HG02973 (cell line): ENCODE measurements at regions not wholly inside any gene's neighbourhood (a gene's known extent, or its start where the extent isn't known, plus 50 kb on each side); places are given as distances from the start of the nearest gene placed in this dataset.
A peak's percentile ranks its signal among the peaks of the same experiment; 100 is the strongest.
"Not testable (repeated sequence)": the region's sequence is repeated elsewhere in the genome, so short reads cannot be mapped to it uniquely, and the experiment has no call there.

Experiments used
- ATAC-seq: cut with Tn5 transposase; IDR thresholded peaks from one replicate; pipeline ENCODE4 v1.9.1; 2021; ENCODE audit warnings: moderate library complexity; ENCODE audit not compliant: unreplicated experiment

GRCh38 chr10:26621243-26621888, 76.1 kb upstream of the PDSS1 start:
- no peak for ATAC-seq

GRCh38 chr10:26621889-26622711, 75.4 kb upstream of the PDSS1 start:
- ATAC-seq, result no peak

DNA sequence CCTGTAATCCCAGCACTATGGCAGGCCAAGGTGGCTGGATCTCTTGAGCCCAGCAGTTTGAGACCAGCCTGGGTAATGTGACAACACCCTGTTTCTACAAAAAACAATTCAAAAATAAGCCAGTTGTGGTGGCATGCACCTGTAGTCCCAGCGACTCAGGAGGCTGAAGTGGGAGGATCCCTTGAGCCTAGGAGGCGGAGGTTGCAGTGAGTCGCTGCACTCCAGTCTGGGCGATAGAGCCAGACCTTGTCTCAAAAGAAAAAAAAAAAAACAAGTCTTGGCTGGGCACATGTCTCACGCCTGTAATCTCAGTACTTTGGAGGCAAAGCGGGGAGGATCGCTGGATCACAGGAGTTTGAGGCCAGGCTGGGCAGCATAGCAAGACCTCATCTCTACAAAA, 74.6 kb upstream of the PDSS1 start:
- ATAC-seq, result no peak

DNA sequence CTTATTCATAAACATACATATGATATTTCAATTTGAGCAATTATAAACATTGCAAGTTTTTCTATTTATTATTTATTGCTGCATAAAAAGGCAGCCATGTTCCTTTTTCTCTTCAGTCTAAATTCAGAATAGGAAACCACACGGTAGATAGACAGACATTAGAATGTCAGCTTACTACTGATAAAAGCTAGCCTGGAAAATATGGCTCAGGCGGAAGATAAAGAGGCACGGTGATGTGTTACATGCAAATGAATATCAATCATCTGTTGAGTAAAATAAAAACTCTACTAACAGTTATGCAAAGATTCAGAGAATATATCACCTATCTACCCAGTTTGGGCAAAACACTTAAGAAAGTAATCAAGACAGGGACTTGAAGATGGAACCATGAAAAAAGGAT, 73.5 kb upstream of the PDSS1 start:
- ATAC-seq, result no peak

GRCh38 chr10:26626066-26626465, 71.4 kb upstream of the PDSS1 start:
- no peak for ATAC-seq

DNA sequence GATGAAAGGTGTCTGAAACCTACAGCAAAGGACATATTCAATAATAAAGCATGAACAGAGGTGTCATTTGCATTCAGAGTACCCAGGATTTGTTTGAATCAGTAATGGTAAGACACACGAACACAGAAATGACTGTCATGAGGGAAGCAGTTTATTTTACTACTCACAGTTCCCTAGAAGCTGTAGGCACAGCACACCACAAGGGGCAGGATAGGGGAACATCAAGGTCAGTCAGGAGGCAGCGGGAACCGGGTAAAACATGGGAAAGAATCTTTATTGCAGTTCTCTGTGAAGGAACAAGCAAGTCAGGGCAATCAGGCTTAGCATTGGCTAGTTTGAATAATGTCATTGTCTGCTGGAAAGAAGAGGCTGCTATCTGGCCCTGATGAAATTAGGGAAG, 70.2 kb upstream of the PDSS1 start:
- no peak for ATAC-seq

DNA sequence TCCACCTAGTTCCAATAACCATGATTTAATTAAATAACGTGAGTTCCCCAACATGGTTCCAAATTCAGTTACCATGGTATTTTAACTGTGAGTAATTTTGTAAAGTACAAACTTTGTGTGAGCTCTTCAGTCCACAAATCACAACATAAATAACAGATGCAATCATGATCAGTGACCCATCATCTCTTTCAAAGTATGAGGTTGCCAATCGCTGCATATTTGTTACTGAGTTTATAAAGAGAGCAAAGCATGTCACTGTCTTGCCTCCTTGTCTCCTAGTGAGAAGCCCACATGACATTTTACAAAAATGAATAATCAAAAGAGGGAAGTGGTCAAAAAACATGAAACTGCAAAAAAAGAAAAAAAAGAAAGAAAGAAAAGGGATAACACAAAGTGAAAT, 69.1 kb upstream of the PDSS1 start:
- peak; percentile 74 for ATAC-seq

- not testable (repeated sequence) for ATAC-seq
These were observed 65.3 kb upstream of the PDSS1 start for GRCh38 chr10:26632171-26632570.

- not testable (repeated sequence) for ATAC-seq
These were observed 63.4 kb upstream of the PDSS1 start for GRCh38 chr10:26634111-26634510.

GRCh38 chr10:26637521-26638275, 59.8 kb upstream of the PDSS1 start:
- no peak for ATAC-seq

GRCh38 chr10:26640391-26640790, 57.1 kb upstream of the PDSS1 start:
- ATAC-seq, result no peak

DNA sequence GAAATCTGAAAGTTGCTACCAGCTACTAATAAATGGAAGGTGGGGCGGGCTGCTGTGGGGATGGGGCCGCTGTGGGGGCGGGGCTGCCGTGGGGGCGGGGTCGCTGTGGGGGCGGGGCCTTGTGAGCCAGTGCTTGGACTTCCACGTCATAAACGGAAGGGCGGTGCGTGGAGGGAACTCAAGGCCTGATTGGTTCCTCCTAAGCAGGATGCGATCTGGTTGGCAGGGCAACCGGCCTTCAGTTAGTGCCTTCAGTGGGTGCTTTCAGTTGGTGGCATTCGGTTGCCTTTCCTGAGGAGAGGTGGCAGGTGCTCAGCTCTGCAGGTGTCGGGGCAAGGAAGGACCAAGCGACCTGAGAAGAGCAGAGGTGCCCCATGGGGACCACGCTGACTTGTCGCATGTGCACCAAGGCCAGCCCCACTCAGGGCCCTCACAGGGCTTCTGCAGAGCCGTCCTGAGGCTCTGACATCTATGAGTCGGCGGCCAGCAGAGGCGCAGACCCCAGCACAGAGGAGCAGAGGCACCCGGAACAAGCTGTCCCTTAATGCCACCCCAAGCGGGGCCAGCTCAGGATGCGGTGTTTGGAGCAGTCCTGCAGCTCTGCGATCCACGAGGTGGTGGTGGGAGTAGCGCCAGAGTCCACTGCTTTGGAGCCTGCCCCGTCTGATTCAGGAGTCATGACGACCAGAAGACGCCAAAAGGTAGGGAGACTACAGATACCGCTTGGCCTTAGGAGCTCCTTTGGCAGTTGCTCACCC, 54.4 kb upstream of the PDSS1 start:
- ATAC-seq, result no peak

DNA sequence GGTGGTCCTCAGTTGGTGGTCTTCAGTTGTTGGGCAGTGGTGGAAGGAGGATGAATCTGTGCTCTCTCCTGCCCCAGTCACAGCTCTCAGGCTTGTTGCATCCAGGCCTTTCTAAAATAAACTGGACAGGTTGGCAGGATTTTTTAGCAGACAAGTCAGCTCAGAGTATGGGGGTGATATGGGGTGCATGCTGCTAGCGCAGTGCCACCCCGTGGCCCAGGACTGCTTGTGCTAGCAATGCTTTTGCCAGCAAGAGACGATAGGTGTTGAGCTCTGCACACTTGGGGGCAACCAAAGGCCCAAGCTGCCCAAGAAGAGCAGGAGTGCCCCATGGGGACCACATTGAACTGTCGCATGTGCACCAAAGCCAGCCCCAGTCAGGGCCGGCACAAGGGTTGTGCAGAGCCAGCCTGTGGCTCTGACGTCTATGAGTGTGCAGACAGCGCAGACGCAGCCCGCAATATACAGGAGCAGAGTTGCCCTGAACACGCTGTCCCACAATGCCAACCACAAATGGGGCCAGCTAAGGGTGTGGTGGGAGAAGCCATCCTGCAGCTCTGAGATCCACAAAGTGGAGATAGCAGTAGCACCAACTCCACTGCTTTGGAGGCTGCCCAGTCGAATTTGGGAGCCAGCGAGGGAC, 49.8 kb upstream of the PDSS1 start:
- ATAC-seq, result no peak
